Neural cell (in vitro differentiated cells): ENCODE measurements at regions not wholly inside any gene's neighbourhood (a gene's known extent, or its start where the extent isn't known, plus 50 kb on each side); places are given as distances from the start of the nearest gene placed in this dataset.

ENCODE experiments used
- EP300 ChIP-seq: fragments of 450-650 bp; conservative IDR thresholded peaks from 2 replicates; pipeline ENCODE4 v1.6.1; 2014; ENCODE audit warnings: antibody characterized with exemption, mild to moderate bottlenecking, moderate library complexity; ENCODE audit not compliant: poor library complexity, severe bottlenecking
- EZH2 ChIP-seq: fragments of 200-600, 300-800 bp; shearing (Covaris generic), sonication (generic); IDR thresholded peaks from 2 replicates; pipeline ENCODE4 v1.6.1; 2014; ENCODE audit warnings: antibody characterized with exemption, low read length, borderline replicate concordance, mild to moderate bottlenecking; ENCODE audit not compliant: insufficient read depth, poor library complexity, severe bottlenecking
- POLR2AphosphoS5 ChIP-seq: IDR thresholded peaks from 2 replicates; pipeline ENCODE4 v1.6.1; 2012
- RAD21 ChIP-seq: fragments of 450-650 bp; conservative IDR thresholded peaks from 2 replicates; pipeline ENCODE4 v1.6.1; 2014; ENCODE audit warnings: antibody characterized with exemption, mild to moderate bottlenecking, moderate library complexity
- SMC3 ChIP-seq: fragments of 450-650 bp; conservative IDR thresholded peaks from 2 replicates; pipeline ENCODE4 v1.6.1; 2014; ENCODE audit warnings: antibody characterized with exemption, mild to moderate bottlenecking, moderate library complexity; ENCODE audit not compliant: poor library complexity
- TAF1 ChIP-seq: IDR thresholded peaks from 2 replicates; pipeline ENCODE4 v1.6.1; 2012; ENCODE audit warnings: low read depth
- TF ChIP-seq, protein P1 (sequence below): fragments of 450-650 bp; IDR thresholded peaks from 2 replicates; pipeline ENCODE4 v1.5.1; 2014; ENCODE audit warnings: antibody characterized with exemption, mild to moderate bottlenecking, moderate library complexity; ENCODE audit not compliant: poor library complexity, severe bottlenecking
- TF ChIP-seq, protein P2 (sequence below): IDR thresholded peaks from 2 replicates; pipeline ENCODE4 v1.6.1; 2012; ENCODE audit warnings: borderline replicate concordance

DNA sequence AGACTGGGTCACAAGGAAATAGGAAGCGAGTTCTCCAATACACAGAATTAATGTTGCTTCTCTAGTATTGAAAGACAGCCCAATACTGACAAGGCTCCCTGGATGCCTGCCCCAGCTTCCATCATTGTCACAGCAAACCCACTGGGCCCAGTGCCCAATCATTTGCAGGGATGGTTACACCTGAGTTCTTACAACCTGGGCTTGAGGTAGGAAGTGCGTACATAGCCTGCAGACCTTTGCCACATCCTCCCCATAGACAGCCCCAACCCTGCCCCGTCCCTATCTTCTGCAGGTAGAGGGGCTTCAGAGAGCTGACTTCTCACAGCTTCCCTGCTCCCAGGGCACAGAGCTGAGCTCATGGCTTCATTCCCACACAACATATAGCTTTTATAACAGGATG lies 108.1 kb upstream of the UBL3 start:
- TF ChIP-seq, protein P1, sequence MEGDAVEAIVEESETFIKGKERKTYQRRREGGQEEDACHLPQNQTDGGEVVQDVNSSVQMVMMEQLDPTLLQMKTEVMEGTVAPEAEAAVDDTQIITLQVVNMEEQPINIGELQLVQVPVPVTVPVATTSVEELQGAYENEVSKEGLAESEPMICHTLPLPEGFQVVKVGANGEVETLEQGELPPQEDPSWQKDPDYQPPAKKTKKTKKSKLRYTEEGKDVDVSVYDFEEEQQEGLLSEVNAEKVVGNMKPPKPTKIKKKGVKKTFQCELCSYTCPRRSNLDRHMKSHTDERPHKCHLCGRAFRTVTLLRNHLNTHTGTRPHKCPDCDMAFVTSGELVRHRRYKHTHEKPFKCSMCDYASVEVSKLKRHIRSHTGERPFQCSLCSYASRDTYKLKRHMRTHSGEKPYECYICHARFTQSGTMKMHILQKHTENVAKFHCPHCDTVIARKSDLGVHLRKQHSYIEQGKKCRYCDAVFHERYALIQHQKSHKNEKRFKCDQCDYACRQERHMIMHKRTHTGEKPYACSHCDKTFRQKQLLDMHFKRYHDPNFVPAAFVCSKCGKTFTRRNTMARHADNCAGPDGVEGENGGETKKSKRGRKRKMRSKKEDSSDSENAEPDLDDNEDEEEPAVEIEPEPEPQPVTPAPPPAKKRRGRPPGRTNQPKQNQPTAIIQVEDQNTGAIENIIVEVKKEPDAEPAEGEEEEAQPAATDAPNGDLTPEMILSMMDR, result no peak
- TF ChIP-seq RAD21 (no peak), POLR2AphosphoS5 (no peak), EP300 (no peak), TAF1 (no peak), EZH2 (no peak), SMC3 (no peak)
- TF ChIP-seq, protein P2, sequence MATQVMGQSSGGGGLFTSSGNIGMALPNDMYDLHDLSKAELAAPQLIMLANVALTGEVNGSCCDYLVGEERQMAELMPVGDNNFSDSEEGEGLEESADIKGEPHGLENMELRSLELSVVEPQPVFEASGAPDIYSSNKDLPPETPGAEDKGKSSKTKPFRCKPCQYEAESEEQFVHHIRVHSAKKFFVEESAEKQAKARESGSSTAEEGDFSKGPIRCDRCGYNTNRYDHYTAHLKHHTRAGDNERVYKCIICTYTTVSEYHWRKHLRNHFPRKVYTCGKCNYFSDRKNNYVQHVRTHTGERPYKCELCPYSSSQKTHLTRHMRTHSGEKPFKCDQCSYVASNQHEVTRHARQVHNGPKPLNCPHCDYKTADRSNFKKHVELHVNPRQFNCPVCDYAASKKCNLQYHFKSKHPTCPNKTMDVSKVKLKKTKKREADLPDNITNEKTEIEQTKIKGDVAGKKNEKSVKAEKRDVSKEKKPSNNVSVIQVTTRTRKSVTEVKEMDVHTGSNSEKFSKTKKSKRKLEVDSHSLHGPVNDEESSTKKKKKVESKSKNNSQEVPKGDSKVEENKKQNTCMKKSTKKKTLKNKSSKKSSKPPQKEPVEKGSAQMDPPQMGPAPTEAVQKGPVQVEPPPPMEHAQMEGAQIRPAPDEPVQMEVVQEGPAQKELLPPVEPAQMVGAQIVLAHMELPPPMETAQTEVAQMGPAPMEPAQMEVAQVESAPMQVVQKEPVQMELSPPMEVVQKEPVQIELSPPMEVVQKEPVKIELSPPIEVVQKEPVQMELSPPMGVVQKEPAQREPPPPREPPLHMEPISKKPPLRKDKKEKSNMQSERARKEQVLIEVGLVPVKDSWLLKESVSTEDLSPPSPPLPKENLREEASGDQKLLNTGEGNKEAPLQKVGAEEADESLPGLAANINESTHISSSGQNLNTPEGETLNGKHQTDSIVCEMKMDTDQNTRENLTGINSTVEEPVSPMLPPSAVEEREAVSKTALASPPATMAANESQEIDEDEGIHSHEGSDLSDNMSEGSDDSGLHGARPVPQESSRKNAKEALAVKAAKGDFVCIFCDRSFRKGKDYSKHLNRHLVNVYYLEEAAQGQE, result no peak
